Epidermal melanocyte (primary cell): ENCODE measurements at regions not wholly inside any gene's neighbourhood (a gene's known extent, or its start where the extent isn't known, plus 50 kb on each side); places are given as distances from the start of the nearest gene placed in this dataset.
"Not testable (repeated sequence)": the region's sequence is repeated elsewhere in the genome, so short reads cannot be mapped to it uniquely, and the experiment has no call there.

ENCODE experiments used
- DNase-seq: peaks from one replicate; pipeline ENCODE4 v3.0.0; 2011; ENCODE audit warnings: low spot score; ENCODE audit not compliant: insufficient read length

GRCh38 chr5:29504411-29504810 lies 1689.1 kb upstream of the CDH6 start:
- DNase-seq: no peak

GRCh38 chr5:29498860-29499259 lies 1694.6 kb upstream of the CDH6 start:
- no peak for DNase-seq

- DNase-seq: no peak
Measured at GRCh38 chr5:29498412-29498811, 1695.1 kb upstream of the CDH6 start.

GRCh38 chr5:29485333-29485732 lies 1708.2 kb upstream of the CDH6 start:
- DNase-seq: no peak

GRCh38 chr5:29469581-29469980 lies 1723.9 kb upstream of the CDH6 start:
- no peak for DNase-seq

- no peak for DNase-seq
Measured at GRCh38 chr5:29462241-29462640, 1731.2 kb upstream of the CDH6 start.

- no peak for DNase-seq
Measured at GRCh38 chr5:29460971-29461559, 1732.4 kb upstream of the CDH6 start.

GRCh38 chr5:29451004-29451403 lies 1742.5 kb upstream of the CDH6 start:
- not testable (repeated sequence) for DNase-seq

- DNase-seq: no peak
Measured at GRCh38 chr5:29414681-29415080, 1778.8 kb upstream of the CDH6 start.

GRCh38 chr5:29412979-29413378 lies 1780.5 kb upstream of the CDH6 start:
- no peak for DNase-seq

- no peak for DNase-seq
Measured at GRCh38 chr5:29402270-29402669, 1791.2 kb upstream of the CDH6 start.

- DNase-seq: no peak
Measured at GRCh38 chr5:29389993-29390392, 1803.5 kb upstream of the CDH6 start.

- no peak for DNase-seq
Measured at GRCh38 chr5:29387384-29387783, 1806.1 kb upstream of the CDH6 start.

- DNase-seq: no peak
Measured at GRCh38 chr5:29382780-29383179, 1810.7 kb upstream of the CDH6 start.

- DNase-seq: no peak
Measured at GRCh38 chr5:29380029-29380428, 1813.5 kb upstream of the CDH6 start.

GRCh38 chr5:29379619-29380018 lies 1813.9 kb upstream of the CDH6 start:
- DNase-seq: no peak

GRCh38 chr5:29378104-29378503 lies 1815.4 kb upstream of the CDH6 start:
- no peak for DNase-seq

- no peak for DNase-seq
Measured at GRCh38 chr5:29370248-29370647, 1823.2 kb upstream of the CDH6 start.

- DNase-seq: no peak
Measured at GRCh38 chr5:29367176-29367833, 1826.2 kb upstream of the CDH6 start.

- DNase-seq: no peak
Measured at GRCh38 chr5:29351170-29351569, 1842.3 kb upstream of the CDH6 start.

GRCh38 chr5:29337030-29337429 lies 1856.5 kb upstream of the CDH6 start:
- no peak for DNase-seq

GRCh38 chr5:29321591-29321990 lies 1871.9 kb upstream of the CDH6 start:
- no peak for DNase-seq

GRCh38 chr5:29309359-29309758 lies 1884.1 kb upstream of the CDH6 start:
- DNase-seq: no peak
